GM21528 (cell line): ENCODE measurements at regions not wholly inside any gene's neighbourhood (a gene's known extent, or its start where the extent isn't known, plus 50 kb on each side); places are given as distances from the start of the nearest gene placed in this dataset.
"Not testable (repeated sequence)": the region's sequence is repeated elsewhere in the genome, so short reads cannot be mapped to it uniquely, and the experiment has no call there.

Experiments
- ATAC-seq: cut with Tn5 transposase; IDR thresholded peaks from one replicate; pipeline ENCODE4 v1.9.1; 2021; ENCODE audit warnings: mild to moderate bottlenecking, moderate library complexity; ENCODE audit not compliant: unreplicated experiment, low FRiP score

- no peak for ATAC-seq
Observed at GRCh38 chr12:22808860-22809259, 183.9 kb downstream of the ETNK1 start.

GRCh38 chr12:22810036-22810435, 185.1 kb downstream of the ETNK1 start:
- no peak for ATAC-seq

GRCh38 chr12:22812531-22812930, 187.6 kb downstream of the ETNK1 start:
- no peak for ATAC-seq

- no peak for ATAC-seq
Observed at GRCh38 chr12:22821985-22822384, 197.0 kb downstream of the ETNK1 start.

- no peak for ATAC-seq
Observed at GRCh38 chr12:22826026-22826425, 201.1 kb downstream of the ETNK1 start.

- not testable (repeated sequence) for ATAC-seq
Observed at GRCh38 chr12:22826446-22826981, 201.5 kb downstream of the ETNK1 start.

- ATAC-seq: no peak
Observed at GRCh38 chr12:22828066-22828465, 203.1 kb downstream of the ETNK1 start.

GRCh38 chr12:22835431-22835830, 210.5 kb downstream of the ETNK1 start:
- no peak for ATAC-seq

GRCh38 chr12:22850185-22850584, 225.2 kb downstream of the ETNK1 start:
- no peak for ATAC-seq

- no peak for ATAC-seq
Observed at GRCh38 chr12:22851532-22851931, 226.6 kb downstream of the ETNK1 start.

- ATAC-seq: no peak
Observed at GRCh38 chr12:22855456-22855855, 230.5 kb downstream of the ETNK1 start.

- ATAC-seq: no peak
Observed at GRCh38 chr12:22856178-22856577, 231.2 kb downstream of the ETNK1 start.

- ATAC-seq: no peak
Observed at GRCh38 chr12:22858849-22859570, 234.0 kb downstream of the ETNK1 start.

GRCh38 chr12:22860926-22861325, 236.0 kb downstream of the ETNK1 start:
- no peak for ATAC-seq

- no peak for ATAC-seq
Observed at GRCh38 chr12:22865822-22866221, 240.9 kb downstream of the ETNK1 start.

GRCh38 chr12:22866406-22866805, 241.4 kb downstream of the ETNK1 start:
- ATAC-seq: no peak

- ATAC-seq: no peak
Observed at GRCh38 chr12:22874151-22874550, 249.2 kb downstream of the ETNK1 start.

- no peak for ATAC-seq
Observed at GRCh38 chr12:22876262-22876661, 251.3 kb downstream of the ETNK1 start.

GRCh38 chr12:22879203-22879602, 254.2 kb downstream of the ETNK1 start:
- no peak for ATAC-seq

GRCh38 chr12:22880331-22880730, 255.4 kb downstream of the ETNK1 start:
- no peak for ATAC-seq

GRCh38 chr12:22880807-22881206, 255.8 kb downstream of the ETNK1 start:
- no peak for ATAC-seq

- no peak for ATAC-seq
Observed at GRCh38 chr12:22881878-22882385, 257.0 kb downstream of the ETNK1 start.
